B cell (primary cell): ENCODE measurements at regions not wholly inside any gene's neighbourhood (a gene's known extent, or its start where the extent isn't known, plus 50 kb on each side); places are given as distances from the start of the nearest gene placed in this dataset.

Experiments used
- ATAC-seq: fragments of 200-7000 bp; cut with Tn5 transposase; one replicate; pipeline ENCODE4 v1.10.0; 2021; ENCODE audit warnings: low read depth, mild to moderate bottlenecking, moderate number of reproducible peaks, moderate library complexity
- CTCF ChIA-PET: fragments of 350-600 bp; sonication (Branson Sonifier 250); formaldehyde crosslinking; loops from one replicate; lab custom pipeline; 2021; ENCODE audit warnings: antibody characterized with exemption, inconsistent platforms; lab: Charles Lee
- POLR2A ChIA-PET: fragments of 350-600 bp; sonication (Branson Sonifier 250); formaldehyde crosslinking; loops from one replicate; lab custom pipeline; 2021; ENCODE audit warnings: antibody characterized with exemption; lab: Charles Lee
- DNase-seq: peaks from one replicate; pipeline ENCODE4 v3.0.0; 2013
- H2AFZ ChIP-seq: 2 replicates; pipeline ENCODE4 v1.6.1; 2012; ENCODE audit warnings: mild to moderate bottlenecking, low read depth, low read length; ENCODE audit not compliant: insufficient read depth, poor library complexity, severe bottlenecking
- H3K27ac ChIP-seq, 2 donors: 1 replicate in 1 of 2; 2 replicates in 1 of 2; pipeline ENCODE4 v1.5.1; 2012 to 2013; ENCODE audit warnings: low read length in 2 of 2, mild to moderate bottlenecking in 2 of 2, moderate library complexity in 1 of 2
- H3K27me3 ChIP-seq, 4 experiments: fragments of 200-600 bp in 1 of 4; sonication (generic) in 1 of 4; replicated peaks in 1 of 4; 1 replicate in 2 of 4; 2 replicates in 2 of 4; pipeline versions ENCODE4 v1.6.1 to v1.7.0; 2013 to 2016; ENCODE audit warnings: low read length in 3 of 4, mild to moderate bottlenecking in 2 of 4, mixed read lengths in 1 of 4, moderate library complexity in 1 of 4; ENCODE audit not compliant: insufficient read depth in 4 of 4, control insufficient read depth in 3 of 4; ENCODE audit errors: control extremely low read depth in 1 of 4
- H3K36me3 ChIP-seq, 2 experiments: replicated peaks in 1 of 2; 1 replicate in 1 of 2; 2 replicates in 1 of 2; pipeline versions ENCODE4 v1.6.1 to v1.7.1; 2013; ENCODE audit warnings: low read length in 1 of 2; ENCODE audit not compliant: insufficient read depth in 2 of 2, control insufficient read depth in 1 of 2; ENCODE audit errors: control extremely low read depth in 1 of 2, extremely low read depth in 1 of 2
- H3K4me1 ChIP-seq, 2 donors: fragments of 200-600 bp in 1 of 2; sonication (generic) in 1 of 2; 1 replicate in 1 of 2; 2 replicates in 1 of 2; pipeline versions ENCODE4 v1.5.1 to v1.6.1; 2013 to 2017; ENCODE audit warnings: low read length in 2 of 2; ENCODE audit not compliant: control insufficient read depth in 2 of 2, insufficient read depth in 2 of 2
- H3K4me2 ChIP-seq: replicated peaks from 2 replicates; pipeline ENCODE3; 2012; ENCODE audit warnings: mild to moderate bottlenecking, low read depth, low read length; ENCODE audit not compliant: poor library complexity, severe bottlenecking
- H3K4me3 ChIP-seq, 5 experiments: fragments of 200-600 bp in 1 of 5; sonication (generic) in 1 of 5; 1 replicate in 3 of 5; 2 replicates in 2 of 5; pipeline versions ENCODE4 v1.5.1 to v1.7.0; 2011 to 2016; ENCODE audit warnings: low read length in 4 of 5, mild to moderate bottlenecking in 4 of 5, low read depth in 2 of 5, control low read depth in 1 of 5, moderate library complexity in 1 of 5; ENCODE audit not compliant: insufficient read depth in 1 of 5; ENCODE audit errors: control extremely low read depth in 1 of 5, extremely low read depth in 1 of 5
- H3K79me2 ChIP-seq: fragments of 200-600 bp; sonication (generic); one replicate; pipeline ENCODE4 v1.6.0; 2016; ENCODE audit warnings: low read length; ENCODE audit not compliant: control insufficient read depth, insufficient read depth
- H3K9ac ChIP-seq: fragments of 200-600 bp; sonication (generic); 2 replicates; pipeline ENCODE4 v1.6.1; 2017; ENCODE audit warnings: mild to moderate bottlenecking, low read length, moderate library complexity
- H3K9me3 ChIP-seq, 3 donors: one replicate each; pipeline versions ENCODE4 v1.6.1 to v1.7.1; 2013; ENCODE audit warnings: low read length in 2 of 3; ENCODE audit not compliant: control insufficient read depth in 2 of 3, insufficient read depth in 1 of 3; ENCODE audit errors: control extremely low read depth in 1 of 3
- H4K20me1 ChIP-seq: 2 replicates; pipeline ENCODE4 v1.6.0; 2012; ENCODE audit warnings: mild to moderate bottlenecking, low read length; ENCODE audit not compliant: insufficient read depth, control insufficient read depth, poor library complexity, severe bottlenecking
- H3K27ac Mint-ChIP-seq: one replicate; pipeline ENCODE4 v1.8.0; 2021; ENCODE audit warnings: mixed read lengths
- H3K27me3 Mint-ChIP-seq: one replicate; pipeline ENCODE4 v1.8.0; 2021; ENCODE audit warnings: mixed read lengths
- H3K4me1 Mint-ChIP-seq: one replicate; pipeline ENCODE4 v1.8.0; 2021; ENCODE audit warnings: mixed read lengths
- H3K4me3 Mint-ChIP-seq: one replicate; pipeline ENCODE4 v1.8.0; 2021; ENCODE audit warnings: mixed read lengths
- H3K9me3 Mint-ChIP-seq: one replicate; pipeline ENCODE4 v1.8.0; 2022; ENCODE audit warnings: mixed read lengths; ENCODE audit not compliant: insufficient read depth
- CTCF ChIP-seq: fragments of 200-600 bp; IDR thresholded peaks from one replicate; pipeline ENCODE4 v1.8.0; 2022; ENCODE audit warnings: antibody characterized with exemption, mild to moderate bottlenecking
- EZH2 ChIP-seq: IDR thresholded peaks from 2 replicates; pipeline ENCODE4 v1.6.1; 2012; ENCODE audit warnings: borderline replicate concordance, low read depth, mild to moderate bottlenecking, moderate library complexity, low read length; ENCODE audit not compliant: insufficient read depth, poor library complexity, severe bottlenecking
- WGBS: methylation state at CpG from one replicate; pipeline ENCODE4 v1.1.5; 2013; ENCODE audit warnings: missing lambda C conversion rate; ENCODE audit not compliant: insufficient coverage; 5-methylcytosine and 5-hydroxymethylcytosine counted together
- intact Hi-C: fragments of 100-400 bp; cut with micrococcal nuclease; formaldehyde crosslinking; loops from one replicate; pipeline ENCODE4 v1.10.0; 2022

- H3K27me3 ChIP-seq: peaks cover 0 to 3% (median 1%) of the 10 kb centered on the region in 4 experiments
- no peak overlapping the region for H3K4me2 ChIP-seq
- H2AFZ ChIP-seq: no peak overlapping the region
- POLR2A ChIA-PET: no interaction called here
- H3K36me3 ChIP-seq: no peaks in the 10 kb centered on the region
- Mint-ChIP-seq H3K9me3 (peaks cover 2% of the 10 kb centered on the region), H3K4me3 (no peak overlapping the region), H3K27ac (no peak overlapping the region), H3K4me1 (no peaks in the 10 kb centered on the region), H3K27me3 (peaks cover 45% of the 10 kb centered on the region)
- no peaks in the 10 kb centered on the region for H3K79me2 ChIP-seq
- no peak for TF ChIP-seq CTCF
- no peak for TF ChIP-seq EZH2
- H3K4me3 ChIP-seq: no peak overlapping the region
- no peak overlapping the region for H3K27ac ChIP-seq
- DNase-seq (no peak), ATAC-seq (no peak)
- no peaks in the 10 kb centered on the region for H3K4me1 ChIP-seq
- intact Hi-C loops: no loop called here
- WGBS: 100% methylated on average over 1 of the region's 3 CpGs
- no peaks in the 10 kb centered on the region for H4K20me1 ChIP-seq
- H3K9me3 ChIP-seq: no peaks in the 10 kb centered on the region
- CTCF ChIA-PET: interaction anchor here (0.6 kb wide), 2 partner anchors 117 to 1402 kb away, joined by 3 to 7 read pairs; no protein-coding TSS in a partner anchor
- H3K9ac ChIP-seq: no peak overlapping the region
Measured at GRCh38 chr11:122594986-122595645, 60.4 kb upstream of the UBASH3B start.
